Mesothelial cell of epicardium (in vitro differentiated cells): ENCODE measurements at regions not wholly inside any gene's neighbourhood (a gene's known extent, or its start where the extent isn't known, plus 50 kb on each side); places are given as distances from the start of the nearest gene placed in this dataset.
"Not testable (repeated sequence)": the region's sequence is repeated elsewhere in the genome, so short reads cannot be mapped to it uniquely, and the experiment has no call there.

Experiments
- DNase-seq, 2 experiments: peaks; one replicate each; pipeline ENCODE4 v3.0.0; 2021; ENCODE audit warnings: low spot score in 2 of 2; ENCODE audit not compliant: unreplicated experiment in 2 of 2
- H3K27ac Mint-ChIP-seq: 2 replicates; pipeline ENCODE4 v1.8.0; 2021; ENCODE audit warnings: mixed read lengths
- H3K27me3 Mint-ChIP-seq: 2 replicates; pipeline ENCODE4 v1.8.0; 2021; ENCODE audit warnings: low read depth, mixed read lengths
- H3K36me3 Mint-ChIP-seq: 2 replicates; pipeline ENCODE4 v1.8.0; 2021; ENCODE audit warnings: mixed read lengths
- H3K4me1 Mint-ChIP-seq: 2 replicates; pipeline ENCODE4 v1.8.0; 2021; ENCODE audit warnings: mixed read lengths
- H3K4me3 Mint-ChIP-seq: 2 replicates; pipeline ENCODE4 v1.8.0; 2021; ENCODE audit warnings: mild to moderate bottlenecking, moderate library complexity, mixed read lengths
- H3K9me3 Mint-ChIP-seq: 2 replicates; pipeline ENCODE4 v1.8.0; 2021; ENCODE audit warnings: mixed read lengths
- TF ChIP-seq, protein P1 (sequence below): fragments of 200-600 bp; sonication (generic); IDR thresholded peaks from one replicate; pipeline ENCODE4 v1.5.0; 2021; ENCODE audit warnings: antibody characterized with exemption; ENCODE audit not compliant: unreplicated experiment

DNA sequence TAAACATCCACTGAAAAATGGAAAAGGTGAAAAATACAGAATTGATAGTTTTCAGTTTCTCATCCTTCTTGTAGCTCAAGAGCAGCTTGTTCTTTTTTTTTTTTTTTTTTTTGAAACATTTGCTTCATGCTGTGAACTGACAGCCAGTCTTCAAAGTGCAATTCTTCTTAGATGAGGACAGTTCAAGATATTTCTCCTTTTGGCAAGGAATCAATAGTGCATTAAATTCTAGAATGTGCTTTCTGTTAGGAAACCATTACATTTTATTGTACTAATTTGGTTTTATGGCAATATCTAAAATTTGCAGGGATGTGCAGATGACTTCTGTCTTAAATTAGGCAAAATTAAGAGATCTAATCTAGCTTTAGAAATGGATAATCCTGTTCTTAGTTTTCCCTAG lies 969.3 kb upstream of the ACO1 start:
- TF ChIP-seq, protein P1, sequence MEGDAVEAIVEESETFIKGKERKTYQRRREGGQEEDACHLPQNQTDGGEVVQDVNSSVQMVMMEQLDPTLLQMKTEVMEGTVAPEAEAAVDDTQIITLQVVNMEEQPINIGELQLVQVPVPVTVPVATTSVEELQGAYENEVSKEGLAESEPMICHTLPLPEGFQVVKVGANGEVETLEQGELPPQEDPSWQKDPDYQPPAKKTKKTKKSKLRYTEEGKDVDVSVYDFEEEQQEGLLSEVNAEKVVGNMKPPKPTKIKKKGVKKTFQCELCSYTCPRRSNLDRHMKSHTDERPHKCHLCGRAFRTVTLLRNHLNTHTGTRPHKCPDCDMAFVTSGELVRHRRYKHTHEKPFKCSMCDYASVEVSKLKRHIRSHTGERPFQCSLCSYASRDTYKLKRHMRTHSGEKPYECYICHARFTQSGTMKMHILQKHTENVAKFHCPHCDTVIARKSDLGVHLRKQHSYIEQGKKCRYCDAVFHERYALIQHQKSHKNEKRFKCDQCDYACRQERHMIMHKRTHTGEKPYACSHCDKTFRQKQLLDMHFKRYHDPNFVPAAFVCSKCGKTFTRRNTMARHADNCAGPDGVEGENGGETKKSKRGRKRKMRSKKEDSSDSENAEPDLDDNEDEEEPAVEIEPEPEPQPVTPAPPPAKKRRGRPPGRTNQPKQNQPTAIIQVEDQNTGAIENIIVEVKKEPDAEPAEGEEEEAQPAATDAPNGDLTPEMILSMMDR = no peak
- peak overlapping the region; percentile 26 for H3K27ac Mint-ChIP-seq

DNA sequence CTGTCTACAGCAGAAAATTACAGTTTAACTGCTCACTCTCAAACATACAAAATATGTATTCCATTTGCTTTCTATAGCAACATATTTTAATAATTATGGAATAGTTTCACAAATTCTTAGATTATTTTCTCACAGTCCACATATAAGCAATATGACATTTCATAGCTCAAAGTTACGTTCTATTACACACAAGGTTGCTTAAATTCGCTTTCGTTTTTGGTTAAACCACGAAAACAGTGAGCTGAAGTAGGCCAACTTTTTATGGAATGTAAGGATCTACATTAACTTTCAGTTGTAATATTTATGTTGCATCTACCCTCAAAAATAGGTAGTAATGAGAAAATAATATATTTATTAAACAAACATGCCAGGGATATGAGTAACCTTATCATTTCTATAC lies 966.0 kb upstream of the ACO1 start:
- H3K36me3 Mint-ChIP-seq = no peaks in the 10 kb centered on the region
- H3K4me3 Mint-ChIP-seq = no peak overlapping the region
- TF ChIP-seq, protein P1 = no peak
- peaks cover 22% of the 10 kb centered on the region for H3K4me1 Mint-ChIP-seq
- DNase-seq = no peak
- no peaks in the 10 kb centered on the region for H3K27me3 Mint-ChIP-seq
- H3K9me3 Mint-ChIP-seq = peaks cover 9% of the 10 kb centered on the region
- no peak overlapping the region for H3K27ac Mint-ChIP-seq

More for the DNA sequence above, 969.3 kb upstream of the ACO1 start:
- Mint-ChIP-seq H3K27me3 (no peaks in the 10 kb centered on the region), H3K4me3 (no peak overlapping the region), H3K36me3 (peaks cover 1% of the 10 kb centered on the region), H3K9me3 (peaks cover 19% of the 10 kb centered on the region), H3K4me1 (peaks cover 22% of the 10 kb centered on the region)
- no peak for DNase-seq

DNA sequence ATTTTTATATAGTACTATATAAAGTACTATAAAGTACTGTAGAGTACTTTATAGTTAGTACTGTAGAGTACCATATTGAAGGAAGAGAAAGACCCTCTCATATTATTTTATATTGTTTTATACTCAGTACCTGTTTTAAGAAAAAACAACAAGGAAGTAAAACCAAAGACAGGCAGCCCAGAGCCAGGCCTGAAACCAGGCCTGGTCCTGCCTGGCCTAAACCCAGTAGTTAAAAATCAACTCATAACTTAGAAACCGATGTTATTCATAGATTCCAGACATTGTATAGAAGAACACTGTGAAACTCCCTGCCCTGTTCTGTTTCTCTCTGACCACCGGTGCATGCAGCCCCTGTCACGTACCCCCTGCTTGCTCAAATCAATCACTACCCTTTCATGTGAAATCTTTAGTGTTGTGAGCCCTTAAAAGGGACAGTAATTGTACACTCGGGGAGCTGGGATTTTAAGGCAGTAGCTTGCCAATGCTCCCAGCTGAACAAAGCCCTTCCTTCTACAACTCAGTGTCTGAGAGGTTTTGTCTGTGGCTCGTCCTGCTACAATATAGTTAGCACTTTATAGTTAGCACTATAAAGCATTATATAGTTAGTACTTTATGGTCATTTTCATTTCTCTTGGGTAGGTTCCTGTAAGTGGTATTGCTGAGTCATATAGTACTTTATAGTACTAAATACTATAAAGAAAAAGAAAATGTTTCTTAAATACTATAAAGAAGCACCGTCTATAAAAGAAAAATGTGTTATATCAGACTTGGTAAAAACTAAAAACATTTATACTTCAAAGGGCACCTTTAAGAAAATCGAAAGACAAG lies 940.6 kb upstream of the ACO1 start:
- not testable (repeated sequence) for DNase-seq, H3K4me1 Mint-ChIP-seq, H3K27me3 Mint-ChIP-seq, H3K27ac Mint-ChIP-seq, H3K9me3 Mint-ChIP-seq, H3K36me3 Mint-ChIP-seq, H3K4me3 Mint-ChIP-seq

DNA sequence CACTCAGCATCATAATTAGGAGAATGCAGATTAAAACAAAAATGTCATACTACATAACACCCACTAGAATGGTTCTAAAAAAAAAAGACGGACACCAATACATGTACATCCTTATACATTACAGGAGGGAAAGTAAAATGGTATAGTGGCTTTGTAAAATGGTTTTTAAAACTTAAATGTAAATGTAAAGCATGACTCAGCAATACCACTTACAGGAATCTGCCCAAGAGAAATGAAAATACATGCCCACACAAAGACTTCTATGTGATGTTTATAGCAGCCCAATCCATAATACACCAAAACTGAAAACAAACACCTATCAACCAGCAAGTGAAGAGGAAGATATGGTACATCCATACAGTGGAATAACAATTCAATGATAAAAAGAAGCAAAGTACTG lies 939.1 kb upstream of the ACO1 start:
- peaks cover 3% of the 10 kb centered on the region for H3K4me1 Mint-ChIP-seq
- H3K36me3 Mint-ChIP-seq = no peaks in the 10 kb centered on the region
- H3K27me3 Mint-ChIP-seq = no peaks in the 10 kb centered on the region
- no peak overlapping the region for H3K4me3 Mint-ChIP-seq
- no peaks in the 10 kb centered on the region for H3K9me3 Mint-ChIP-seq
- TF ChIP-seq, protein P1 = no peak
- no peak overlapping the region for H3K27ac Mint-ChIP-seq
- no peak for DNase-seq

DNA sequence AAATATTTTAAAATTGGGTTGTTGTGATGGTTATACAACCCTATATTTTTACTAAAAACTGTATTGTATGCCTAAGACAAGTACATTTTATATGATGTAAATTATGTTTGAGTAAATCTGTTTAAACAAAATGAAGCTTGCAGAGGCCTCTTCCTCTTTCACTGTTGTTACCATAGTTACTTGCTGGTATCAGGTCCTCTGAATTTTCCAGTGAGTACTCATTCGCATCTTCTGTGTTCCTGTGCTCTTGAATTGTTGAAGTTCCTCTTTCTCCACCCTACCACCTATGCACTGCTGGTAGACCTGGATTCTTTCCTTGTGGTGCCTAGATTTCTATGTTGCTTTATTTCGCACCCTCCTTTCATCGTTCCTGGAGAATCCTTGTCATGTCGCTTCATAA lies 938.5 kb upstream of the ACO1 start:
- Mint-ChIP-seq H3K4me3 (no peak overlapping the region), H3K27ac (no peak overlapping the region), H3K4me1 (peaks cover 3% of the 10 kb centered on the region), H3K27me3 (no peaks in the 10 kb centered on the region), H3K9me3 (no peaks in the 10 kb centered on the region), H3K36me3 (no peaks in the 10 kb centered on the region)
- DNase-seq = no peak
- TF ChIP-seq, protein P1 = no peak

DNA sequence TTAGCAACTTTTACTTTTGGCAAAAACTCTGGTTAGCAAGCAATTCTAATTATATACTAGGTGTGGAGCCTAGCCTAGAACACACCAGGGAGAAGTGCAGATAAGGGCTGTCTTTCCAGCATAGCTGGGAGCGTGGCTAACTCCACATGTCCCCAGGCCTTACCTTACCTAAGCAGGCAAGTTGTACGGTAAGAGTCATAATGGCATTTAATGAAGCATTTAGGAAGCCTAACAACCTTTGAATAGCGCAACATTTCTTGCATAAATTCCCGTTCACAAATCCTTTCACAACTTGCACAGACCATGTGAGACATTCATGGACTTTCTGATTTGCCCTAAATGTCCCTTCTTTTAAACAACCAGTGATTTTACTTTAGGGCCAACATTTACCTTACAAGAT lies 917.4 kb upstream of the ACO1 start:
- DNase-seq = no peak
- no peaks in the 10 kb centered on the region for H3K4me1 Mint-ChIP-seq
- H3K9me3 Mint-ChIP-seq = peaks cover 27% of the 10 kb centered on the region
- H3K27me3 Mint-ChIP-seq = no peaks in the 10 kb centered on the region
- no peak overlapping the region for H3K27ac Mint-ChIP-seq
- H3K36me3 Mint-ChIP-seq = no peaks in the 10 kb centered on the region
- no peak overlapping the region for H3K4me3 Mint-ChIP-seq
- TF ChIP-seq, protein P1 = no peak
